ENCODE measurements at regions not wholly inside any gene's neighbourhood (a gene's known extent, or its start where the extent isn't known, plus 50 kb on each side); places are given as distances from the start of the nearest gene placed in this dataset.

- no peak for DNase-seq (ENCODE audit: low read depth)
Measured at GRCh38 chr2:239690651-239691631, 290.1 kb upstream of the HDAC4 start.

- DNase-seq (ENCODE audit: low read depth): no peak
Measured at GRCh38 chr2:239689985-239690384, 289.2 kb upstream of the HDAC4 start.

DNA sequence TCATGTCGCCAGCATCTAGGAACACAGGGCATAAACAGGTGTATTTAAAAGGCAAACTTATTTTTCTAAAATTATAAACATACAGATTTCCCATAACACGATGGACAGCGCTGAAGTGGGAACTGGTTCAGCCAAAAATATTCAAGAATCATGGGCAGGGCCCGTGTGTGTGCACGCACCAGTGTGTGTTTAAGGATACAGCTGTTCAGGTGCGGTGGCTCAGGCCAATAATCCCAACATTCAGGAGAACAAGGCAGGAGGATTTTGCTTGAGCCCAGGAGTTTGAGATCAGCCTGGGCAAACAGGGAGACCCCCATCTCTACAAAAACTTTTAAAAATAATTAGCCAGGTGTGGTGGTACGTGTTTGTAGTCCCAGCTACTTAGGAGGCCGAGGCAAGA is 288.6 kb upstream of the HDAC4 start:
- DNase-seq (ENCODE audit: low read depth): no peak

DNA sequence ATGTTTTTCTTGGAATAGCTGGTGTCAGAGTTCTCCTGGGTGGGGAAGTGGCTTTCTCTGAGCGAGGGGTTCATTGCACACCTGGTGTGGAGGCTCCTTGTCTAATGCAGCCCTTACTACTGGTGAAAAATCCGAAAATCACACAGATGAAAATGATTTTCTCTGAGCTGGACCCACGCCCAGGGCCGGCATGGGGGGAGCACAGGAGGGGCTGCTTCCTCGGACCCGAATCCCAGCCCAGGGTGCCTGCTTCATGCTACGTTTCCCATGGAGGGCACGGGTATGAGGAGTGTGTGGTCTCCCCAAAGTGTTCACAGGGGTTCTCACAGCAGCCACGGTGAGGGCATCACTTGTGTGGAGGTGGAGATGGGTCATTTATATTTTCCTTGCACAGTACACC is 288.0 kb upstream of the HDAC4 start:
- DNase-seq (ENCODE audit: low read depth): no peak

GRCh38 chr2:239688122-239688681 is 287.4 kb upstream of the HDAC4 start:
- DNase-seq (ENCODE audit: low read depth): no peak

DNA sequence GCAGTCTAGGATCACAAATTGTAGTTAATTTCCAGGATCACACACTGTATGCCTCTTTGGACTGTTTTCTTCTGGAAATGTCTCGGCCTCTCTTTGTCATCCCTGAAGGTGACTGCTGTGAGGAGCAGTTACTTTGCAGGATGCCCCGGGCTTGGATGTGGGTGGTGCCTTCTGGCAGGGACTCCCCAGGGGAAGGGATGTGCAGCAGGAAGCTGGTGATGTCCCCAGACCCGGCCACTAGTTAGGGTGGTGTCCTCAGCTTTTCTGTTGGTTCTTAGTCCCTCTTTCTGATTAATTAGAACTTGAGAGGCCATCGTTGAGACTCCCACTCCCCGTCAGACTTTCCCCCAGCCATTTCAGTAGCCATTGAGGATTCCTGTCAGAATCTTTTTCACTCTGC is 286.6 kb upstream of the HDAC4 start:
- no peak for DNase-seq (ENCODE audit: low read depth)

GRCh38 chr2:239685965-239686364 is 285.1 kb upstream of the HDAC4 start:
- DNase-seq (ENCODE audit: low read depth): no peak

GRCh38 chr2:239685556-239685955 is 284.7 kb upstream of the HDAC4 start:
- DNase-seq (ENCODE audit: low read depth): no peak

- no peak for DNase-seq (ENCODE audit: low read depth)
Measured at GRCh38 chr2:239684996-239685395, 284.2 kb upstream of the HDAC4 start.

- no peak for DNase-seq (ENCODE audit: low read depth)
Measured at GRCh38 chr2:239684271-239684810, 283.5 kb upstream of the HDAC4 start.

GRCh38 chr2:239682518-239682917 is 281.7 kb upstream of the HDAC4 start:
- no peak for DNase-seq (ENCODE audit: low read depth)

- no peak for DNase-seq (ENCODE audit: low read depth)
Measured at GRCh38 chr2:239679755-239680154, 278.9 kb upstream of the HDAC4 start.

DNA sequence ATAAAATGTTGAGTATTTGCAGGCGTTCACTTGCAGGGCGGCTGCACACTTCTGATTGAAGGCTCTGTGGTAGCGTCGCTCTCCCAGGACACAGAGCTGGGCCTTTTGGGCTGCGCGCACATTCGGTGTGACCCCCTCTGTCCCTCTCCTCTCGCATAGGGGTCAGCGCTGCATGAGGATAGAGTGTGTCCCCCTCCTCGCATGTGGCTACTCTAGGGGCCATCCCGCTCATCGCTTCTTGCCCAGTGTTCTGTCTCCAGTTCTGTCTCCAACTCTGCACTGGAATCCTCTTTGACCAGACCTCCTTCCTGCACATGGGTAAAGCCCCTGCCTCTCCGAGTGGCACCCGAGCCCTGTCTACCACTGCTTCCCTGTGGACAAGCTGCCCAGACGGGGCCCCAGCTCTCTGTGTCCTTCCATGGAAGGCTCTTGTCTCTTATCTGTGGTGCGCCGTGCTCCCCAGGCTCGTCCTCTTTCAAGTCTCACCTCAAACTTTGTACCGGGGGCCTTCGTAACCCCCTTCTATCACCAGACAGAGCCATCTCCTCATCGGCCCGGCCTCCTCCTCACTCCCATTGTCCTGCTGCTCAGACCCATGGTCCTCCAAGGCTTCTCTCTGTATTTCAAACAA is 278.0 kb upstream of the HDAC4 start:
- no peak for DNase-seq (ENCODE audit: low read depth)

- no peak for DNase-seq (ENCODE audit: low read depth)
Measured at GRCh38 chr2:239678186-239678490, 277.3 kb upstream of the HDAC4 start.

DNA sequence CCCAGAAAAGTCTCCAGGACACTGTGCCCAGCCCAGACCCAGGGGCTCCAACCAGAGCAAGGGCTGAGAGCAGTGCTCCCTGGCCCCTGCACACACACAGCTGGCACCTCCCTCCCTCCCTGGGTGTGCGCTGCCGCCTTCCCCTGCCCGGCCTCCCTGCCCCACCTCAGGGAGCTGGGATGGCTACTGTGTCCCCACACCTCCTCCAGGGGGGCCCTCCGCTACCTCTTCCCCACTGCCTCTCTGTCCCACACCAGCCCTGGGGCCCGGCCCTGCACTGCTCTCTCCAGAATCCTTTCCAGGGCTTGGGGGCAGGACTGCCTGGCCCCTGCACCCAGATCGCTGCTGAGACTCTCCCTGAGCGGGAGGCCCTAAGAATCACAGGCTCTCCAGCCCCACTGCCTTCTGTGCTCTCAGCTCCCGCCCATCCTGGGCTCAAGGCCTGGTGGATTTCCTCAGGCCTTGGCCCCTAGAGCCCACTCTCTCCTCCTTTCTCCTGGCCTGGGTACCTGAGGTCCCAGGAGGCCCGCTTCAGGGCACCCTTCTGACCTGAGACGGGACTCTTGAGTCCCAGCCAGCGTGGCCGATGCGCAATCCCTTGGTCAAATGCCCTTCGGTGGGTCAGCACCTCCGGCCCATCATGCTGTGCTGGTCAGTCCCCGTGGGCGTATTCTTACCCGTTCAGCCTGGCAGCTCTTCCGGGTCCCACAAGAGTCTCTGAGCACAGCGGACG is 276.8 kb upstream of the HDAC4 start:
- DNase-seq (ENCODE audit: low read depth): no peak

- no peak for DNase-seq (ENCODE audit: low read depth)
Measured at GRCh38 chr2:239676716-239677452, 276.1 kb upstream of the HDAC4 start.

- DNase-seq (ENCODE audit: low read depth): no peak
Measured at GRCh38 chr2:239675826-239676715, 275.3 kb upstream of the HDAC4 start.

DNA sequence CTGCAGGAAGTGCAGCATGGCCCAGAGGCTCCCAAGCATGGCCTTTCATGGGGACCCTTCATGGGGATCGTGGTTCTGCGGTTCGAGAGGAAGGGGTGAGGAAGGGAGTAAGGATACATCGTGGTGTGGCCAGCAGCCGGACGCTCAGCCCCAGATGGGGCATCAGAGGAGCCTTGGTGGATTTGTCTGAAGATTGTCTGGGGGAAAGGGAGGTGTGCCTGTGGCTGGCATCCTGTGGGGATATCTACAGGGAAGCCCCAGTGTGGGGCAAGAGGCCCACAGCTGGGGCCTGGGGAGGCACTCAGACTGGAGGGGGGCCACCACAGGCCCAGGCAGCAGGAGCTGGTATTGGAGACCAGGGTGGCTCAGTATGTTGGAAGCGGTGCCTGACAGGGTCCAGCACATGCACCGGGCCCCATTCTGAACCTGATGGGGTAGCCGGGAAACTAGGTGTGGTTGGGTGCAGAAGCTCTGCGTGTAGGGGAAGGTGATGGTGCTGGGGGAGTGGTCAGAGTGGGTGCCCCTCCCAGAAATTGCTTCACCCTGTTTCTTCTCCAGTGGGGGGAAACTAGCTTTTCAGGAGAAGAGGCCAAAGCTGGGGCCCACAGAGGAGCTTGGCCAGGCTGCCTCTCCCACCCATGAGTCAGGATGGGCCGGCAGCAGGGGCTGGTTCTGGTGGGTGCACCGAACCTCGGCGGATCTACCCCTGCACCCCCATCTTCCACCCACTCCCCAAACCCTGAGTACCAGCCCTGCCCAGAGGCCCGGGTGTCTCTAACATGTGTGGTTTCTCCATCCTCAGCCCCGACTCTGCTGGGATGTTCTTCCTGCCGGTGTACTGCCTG is 274.4 kb upstream of the HDAC4 start:
- no peak for DNase-seq (ENCODE audit: low read depth)

DNA sequence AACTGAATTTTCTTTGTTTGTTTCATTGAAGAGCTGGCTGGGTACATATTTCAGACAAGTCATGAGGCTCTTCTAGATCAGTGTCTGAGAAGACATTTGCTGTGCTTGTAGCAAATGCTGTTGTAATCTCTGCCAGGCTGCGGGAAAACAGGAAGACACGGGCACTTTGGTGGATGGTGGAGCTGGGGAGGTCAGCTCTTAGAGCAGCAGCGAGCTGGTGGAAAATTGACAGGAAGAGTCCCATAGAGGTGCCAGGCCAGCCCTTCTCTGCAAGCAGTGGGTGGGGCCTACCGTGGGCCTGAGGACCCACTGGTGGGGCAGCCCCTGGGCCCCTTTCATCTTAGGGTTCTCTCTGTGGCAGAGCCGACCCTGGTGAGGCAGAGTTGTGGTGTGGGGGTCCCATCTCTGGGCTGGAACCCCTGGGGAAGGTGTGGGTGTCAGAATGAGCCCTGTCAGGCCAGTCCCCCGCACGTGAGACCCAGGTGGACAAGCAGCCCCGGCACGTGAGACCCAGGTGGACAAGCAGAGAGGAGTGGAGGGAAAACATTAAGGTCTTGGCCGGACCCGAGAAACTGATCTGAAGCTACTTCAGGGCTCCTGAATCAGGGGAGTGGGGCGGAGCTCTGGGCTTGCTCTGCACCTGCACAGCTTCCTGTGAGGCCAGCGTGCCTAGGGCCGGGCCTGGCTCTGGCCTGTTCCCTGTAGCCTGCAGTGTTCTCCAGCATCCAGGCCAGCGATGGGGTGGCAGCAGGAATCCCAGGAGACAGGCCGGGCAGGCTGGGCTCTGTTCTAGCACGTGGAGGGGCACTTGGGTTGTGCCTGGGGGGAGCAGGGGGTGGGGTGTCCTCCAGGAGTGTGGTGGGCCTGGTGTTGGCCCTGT is 273.5 kb upstream of the HDAC4 start:
- DNase-seq (ENCODE audit: low read depth): no peak

Data from stimulated activated CD8-positive, alpha-beta memory T cell treated with anti-CD3 and anti-CD28 coated beads, Interleukin-15, amount 100 ng/mL, for 24 hours (primary cell).